ENCODE measurements at regions not wholly inside any gene's neighbourhood (a gene's known extent, or its start where the extent isn't known, plus 50 kb on each side); places are given as distances from the start of the nearest gene placed in this dataset.

- TF ChIP-seq POLR2A (IDR thresholded peaks at IDR 0.05; ENCODE audit: low read depth) (no peak), CTCF (IDR thresholded peaks at IDR 0.05) (no peak)
These were observed 346.5 kb upstream of the ETAA1 start for GRCh38 chr2:67050622-67051021.

All from esophagus muscularis mucosa (tissue), 3 donors.